NCI-H748 treated with DMSO at 0.1 percent for 48 hours (cell line): ENCODE measurements at regions not wholly inside any gene's neighbourhood (a gene's known extent, or its start where the extent isn't known, plus 50 kb on each side); places are given as distances from the start of the nearest gene placed in this dataset.

ENCODE experiments used
- DNase-seq: peaks from one replicate; lab custom pipeline; 2025; lab: John Stamatoyannopoulos, UW

DNA sequence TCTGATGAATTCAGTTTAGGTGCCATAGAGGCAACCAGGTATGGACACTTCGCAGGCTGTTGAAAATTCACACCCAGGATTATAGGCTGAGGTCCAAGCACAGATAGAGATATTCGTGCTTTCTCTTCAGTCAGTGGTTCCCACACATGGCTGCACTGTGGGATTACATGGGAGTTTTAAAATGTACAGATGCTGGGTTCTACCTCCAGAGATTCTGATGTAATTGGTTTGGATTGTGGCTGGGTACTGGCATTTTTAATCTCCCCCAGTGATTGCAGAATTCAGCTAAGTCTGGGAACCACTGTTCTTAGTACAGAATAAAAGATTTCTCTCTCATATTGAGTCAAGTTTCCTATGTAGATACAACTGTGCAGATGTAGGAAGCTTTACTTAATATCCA, 91.6 kb downstream of the FOXB1 start:
- no peak for DNase-seq

DNA sequence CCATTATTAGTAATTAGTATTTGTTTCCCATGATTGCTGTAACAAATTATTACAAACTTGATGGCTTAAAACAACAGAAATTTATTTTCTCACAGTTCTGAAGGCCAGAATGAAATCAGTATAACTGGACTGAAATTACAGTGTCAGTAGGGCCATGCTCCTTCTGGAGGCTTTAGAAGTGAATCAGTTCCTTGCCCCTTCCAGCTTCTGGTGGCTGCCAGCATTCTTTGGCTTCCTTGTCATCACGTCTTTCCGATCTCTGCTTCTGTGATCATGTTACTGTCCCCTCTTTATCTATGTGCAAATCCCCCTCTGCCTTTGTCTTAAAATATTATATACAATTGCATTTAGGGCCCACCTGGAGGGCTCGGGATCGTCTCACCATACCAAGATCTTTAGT, 92.0 kb downstream of the FOXB1 start:
- DNase-seq = no peak

DNA sequence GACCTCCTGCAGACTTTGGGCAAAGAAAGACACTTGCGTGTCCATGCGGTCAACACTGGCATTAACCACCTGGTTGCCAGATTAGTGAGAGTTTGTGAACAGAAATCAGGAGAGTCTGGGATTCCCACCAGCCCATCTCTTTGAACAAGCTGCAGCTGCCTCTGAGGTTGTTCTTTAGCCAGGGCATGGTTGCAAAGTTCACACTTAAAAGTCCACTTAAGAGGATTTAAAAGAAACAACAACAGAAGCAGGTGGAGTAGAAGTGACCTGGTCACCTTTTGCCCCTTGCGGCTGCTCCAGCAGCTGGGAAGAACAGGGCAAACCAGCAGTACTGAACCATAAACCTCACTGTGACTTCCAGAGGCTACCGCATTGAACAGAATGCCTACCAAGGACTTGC, 97.3 kb downstream of the FOXB1 start:
- DNase-seq = no peak

DNA sequence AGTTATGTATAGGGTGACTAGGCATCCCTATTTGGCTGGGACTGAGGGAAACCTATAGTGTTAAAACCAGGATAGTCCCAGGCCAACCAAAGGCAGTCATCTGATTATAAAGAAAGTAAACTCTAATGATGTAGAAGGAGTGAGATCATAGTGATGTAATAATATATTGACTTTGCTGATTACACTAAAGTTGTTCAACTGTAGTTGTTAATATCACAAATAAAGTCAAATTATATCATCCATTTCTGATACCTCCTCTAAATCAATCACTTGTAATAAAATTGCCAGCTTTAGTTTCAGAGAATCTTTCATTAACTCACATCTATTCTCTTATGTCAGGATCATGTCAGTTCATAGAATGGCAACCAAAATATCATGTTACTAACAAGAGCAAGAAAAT, 98.6 kb downstream of the FOXB1 start:
- DNase-seq = no peak

DNA sequence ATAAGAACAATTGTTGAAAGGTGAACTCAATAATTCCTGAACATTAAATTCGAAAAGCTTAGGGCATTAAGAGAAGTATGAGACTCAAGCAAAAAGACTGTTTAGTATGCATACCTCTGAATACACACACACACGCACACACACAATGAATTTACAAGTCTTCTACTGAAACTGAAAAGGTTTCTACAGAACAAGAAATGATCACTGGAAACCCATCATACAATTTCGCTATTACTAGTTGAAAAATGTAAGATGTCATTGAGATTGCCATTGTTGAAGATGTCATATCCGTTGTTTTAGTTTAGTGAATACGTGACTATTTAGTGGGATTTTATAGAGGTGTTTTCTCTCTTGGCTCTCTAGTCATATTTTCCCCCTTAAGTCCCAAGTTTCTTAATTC, 106.8 kb downstream of the FOXB1 start:
- DNase-seq = no peak

DNA sequence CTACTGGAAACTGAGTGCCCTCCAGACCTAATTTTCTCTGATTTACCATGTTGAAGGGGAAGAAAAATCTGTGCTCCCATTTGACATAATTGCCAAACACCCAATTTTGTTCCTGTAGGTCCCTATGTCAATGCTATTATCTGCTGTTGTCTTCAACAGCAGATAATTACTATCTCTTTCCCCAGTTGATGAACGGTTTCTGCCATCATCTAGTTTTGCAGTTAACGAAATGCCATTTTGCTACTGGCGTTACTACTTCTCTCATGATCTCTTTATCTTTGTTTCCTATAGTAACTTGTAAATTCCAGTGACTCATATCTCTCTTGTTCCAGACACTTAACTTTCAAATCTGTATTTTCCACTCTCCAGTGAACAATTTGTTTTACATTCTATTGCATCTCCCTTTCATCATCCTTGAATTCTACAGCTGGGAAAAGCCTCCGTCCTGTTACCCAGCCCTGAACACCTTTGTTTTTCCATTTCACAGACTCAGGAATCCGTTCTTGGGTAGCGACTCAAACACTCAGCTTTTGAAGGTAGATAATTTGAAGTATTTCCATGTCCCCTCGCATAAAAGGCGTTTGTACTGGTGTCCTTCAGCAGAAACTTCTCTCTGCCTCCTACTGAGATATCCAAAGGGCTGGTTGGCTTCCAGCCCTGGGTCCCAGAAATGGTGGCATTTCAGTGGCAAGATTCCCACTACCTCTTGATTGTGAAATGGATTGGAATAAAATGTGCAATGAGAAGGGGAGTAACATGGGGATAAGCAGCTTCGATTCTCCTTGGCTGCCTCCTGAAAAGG, 111.7 kb downstream of the FOXB1 start:
- DNase-seq = no peak

DNA sequence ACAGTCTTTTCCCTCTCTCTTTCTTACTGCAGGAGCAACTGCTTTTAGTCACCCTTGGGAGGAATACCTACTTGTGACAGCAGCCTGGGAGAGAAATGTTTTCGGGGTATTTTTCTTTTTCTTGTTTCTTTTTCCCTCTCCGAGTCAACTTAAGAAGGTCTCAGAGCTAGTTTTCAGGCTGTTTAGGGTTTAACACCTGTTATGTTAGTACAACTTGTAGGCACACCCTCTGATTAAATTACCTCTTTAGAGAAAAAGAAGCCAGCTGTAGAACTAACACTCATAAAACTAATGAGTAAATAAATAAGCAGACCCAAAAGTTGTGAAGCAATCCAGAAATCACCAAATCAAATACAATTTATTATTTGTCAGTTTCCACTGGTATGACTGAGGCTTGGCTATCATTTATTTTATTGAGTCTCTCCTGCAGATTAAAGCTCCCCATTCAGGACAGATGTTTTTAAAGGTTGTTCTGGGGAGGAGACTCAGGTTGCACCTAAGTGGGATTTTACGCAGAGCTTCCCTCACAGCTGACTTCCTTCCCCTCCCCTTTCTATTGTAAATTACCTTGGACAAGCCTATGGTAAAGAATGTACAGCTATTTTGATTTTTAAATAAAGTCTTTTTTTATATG, 112.5 kb downstream of the FOXB1 start:
- no peak for DNase-seq

DNA sequence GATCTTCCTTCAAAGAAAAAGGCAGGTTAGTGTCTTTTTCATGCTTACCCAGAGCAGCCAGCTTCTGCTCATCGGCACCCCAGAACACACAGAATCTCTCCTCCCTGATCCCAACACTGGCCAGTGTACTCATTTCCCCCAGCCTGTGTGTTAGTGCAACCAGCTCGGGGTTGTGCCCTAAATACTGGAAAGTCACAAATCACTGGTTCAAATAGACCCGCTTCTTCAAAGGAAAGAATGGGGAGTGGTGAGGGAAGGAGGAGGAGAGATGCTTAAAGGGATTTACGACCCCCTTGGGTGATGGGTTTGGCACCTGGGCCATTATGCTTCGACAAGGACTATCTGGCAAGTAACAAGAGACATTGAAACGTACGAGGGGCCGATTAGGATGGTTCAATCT, 114.0 kb downstream of the FOXB1 start:
- peak; percentile 40 for DNase-seq

DNA sequence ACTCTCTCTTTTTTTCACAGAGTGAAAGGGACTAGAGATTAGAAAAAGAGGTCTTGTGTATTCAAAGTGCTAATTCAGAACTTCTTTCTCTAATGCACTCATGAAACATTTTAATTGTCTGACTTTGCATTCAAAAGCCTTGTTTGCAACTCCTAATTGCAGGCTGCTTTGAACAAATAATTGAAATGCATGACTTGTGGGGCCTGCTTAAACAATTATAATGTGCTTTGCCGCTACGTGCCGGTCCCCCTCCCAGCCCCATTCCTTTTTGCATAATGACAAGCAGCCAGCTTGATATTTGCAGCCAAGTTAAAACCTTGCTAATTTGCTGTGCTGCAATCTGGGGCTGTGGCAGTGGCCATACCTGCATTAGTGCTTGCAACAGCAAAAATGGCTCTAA, 114.5 kb downstream of the FOXB1 start:
- peak; percentile 40 for DNase-seq

DNA sequence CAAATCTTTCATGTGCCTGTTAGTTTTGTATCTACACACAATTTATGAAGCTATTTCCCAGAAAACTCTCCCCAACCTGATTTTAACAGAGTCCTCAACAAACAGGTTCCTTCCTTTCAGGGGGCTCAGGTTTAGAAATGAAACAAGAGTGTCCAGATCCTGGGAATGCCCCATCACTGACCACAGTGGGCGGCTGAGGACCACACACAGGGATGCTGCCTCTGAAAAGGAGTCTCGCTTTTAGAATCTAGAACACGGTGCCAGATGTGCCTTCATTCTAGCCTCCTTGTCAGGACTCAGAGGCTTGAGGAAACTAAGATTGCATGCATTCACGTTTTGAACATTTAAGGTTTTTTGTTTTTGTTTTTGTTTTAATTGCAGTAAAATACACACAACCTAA, 115.0 kb downstream of the FOXB1 start:
- no peak for DNase-seq

DNA sequence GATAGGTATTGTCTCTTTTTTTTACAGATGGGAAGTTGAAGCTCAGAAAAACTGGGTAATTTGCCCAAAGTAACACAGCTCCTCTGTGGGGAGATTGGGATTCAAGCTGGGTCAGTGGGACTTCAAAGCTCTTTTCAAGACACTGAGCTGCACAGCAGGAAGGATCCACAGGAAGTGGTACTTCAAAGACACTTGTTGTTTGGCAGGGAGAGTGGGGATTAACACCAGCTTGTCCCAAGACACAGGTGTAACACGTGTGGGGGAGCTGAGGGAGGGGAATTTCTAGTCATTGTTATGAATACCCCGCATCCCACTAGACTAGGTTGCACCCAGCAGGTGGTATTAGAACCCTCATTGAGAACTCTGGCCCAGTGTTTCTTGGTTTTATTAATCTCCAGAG, 116.0 kb downstream of the FOXB1 start:
- DNase-seq = no peak

DNA sequence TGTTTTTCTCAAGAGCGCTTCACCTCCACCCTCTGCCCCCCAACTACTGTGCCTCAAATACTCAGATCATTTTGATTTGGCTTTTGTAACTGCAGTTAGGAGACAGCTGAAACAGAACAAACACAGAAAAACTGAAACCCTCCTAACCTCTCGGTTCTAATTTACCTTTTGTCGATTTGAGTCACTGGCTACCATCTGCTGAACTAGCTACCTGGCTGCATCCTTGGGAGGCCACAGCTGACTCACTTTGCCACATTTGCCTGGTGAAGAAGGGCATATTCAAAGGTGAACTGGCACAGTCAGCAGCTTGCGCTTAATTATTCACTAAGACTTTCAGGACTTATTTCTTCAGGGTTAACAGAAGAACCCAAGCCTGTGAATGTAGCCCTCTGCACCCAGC, 117.7 kb downstream of the FOXB1 start:
- DNase-seq = no peak

DNA sequence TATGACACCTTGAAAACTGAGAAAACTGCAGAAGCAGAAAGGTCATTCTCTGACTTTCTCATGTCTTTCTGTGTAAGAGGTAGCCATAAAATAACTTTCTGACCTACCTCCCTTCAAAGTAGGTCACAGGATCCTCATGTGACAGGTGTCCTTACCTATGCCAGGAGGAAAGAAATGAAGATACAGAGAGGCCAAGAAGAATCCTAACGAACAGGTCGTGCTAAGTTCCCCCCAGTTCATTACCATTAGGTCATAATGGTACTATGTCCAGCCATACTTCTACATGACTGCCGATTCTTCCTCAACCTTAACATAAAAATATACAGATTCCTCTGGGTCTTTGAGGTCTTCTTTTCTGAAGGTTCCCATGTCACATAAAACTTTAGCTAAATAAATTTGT, 118.6 kb downstream of the FOXB1 start:
- no peak for DNase-seq

DNA sequence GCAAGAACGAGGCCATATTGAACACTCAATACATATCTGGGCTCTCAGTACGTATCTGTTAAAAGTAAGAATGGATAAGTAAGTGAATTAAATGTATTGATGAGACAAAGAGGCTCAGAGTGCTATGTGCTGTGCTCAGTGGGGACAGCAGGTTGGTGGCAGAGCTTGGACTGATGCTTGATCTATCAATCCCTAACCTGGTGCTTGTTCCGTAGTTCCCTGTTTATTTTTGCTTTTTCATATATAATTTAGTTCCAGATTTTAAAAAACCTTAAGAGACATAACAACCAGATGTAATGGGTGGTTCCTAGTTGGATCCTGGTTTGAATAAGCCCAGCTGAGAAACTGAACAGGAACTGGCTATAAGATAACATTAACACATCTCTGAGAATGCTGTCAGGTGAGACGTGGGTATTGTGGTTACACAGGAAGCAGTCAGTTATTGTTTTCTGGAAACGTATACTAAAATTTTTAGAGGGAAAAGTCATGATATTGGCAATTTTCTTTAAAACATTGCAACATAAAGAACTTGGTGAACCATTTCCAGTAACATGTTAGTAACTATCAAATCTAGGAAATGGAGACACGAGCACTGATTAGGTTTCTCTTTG, 120.5 kb downstream of the FOXB1 start:
- DNase-seq = no peak

DNA sequence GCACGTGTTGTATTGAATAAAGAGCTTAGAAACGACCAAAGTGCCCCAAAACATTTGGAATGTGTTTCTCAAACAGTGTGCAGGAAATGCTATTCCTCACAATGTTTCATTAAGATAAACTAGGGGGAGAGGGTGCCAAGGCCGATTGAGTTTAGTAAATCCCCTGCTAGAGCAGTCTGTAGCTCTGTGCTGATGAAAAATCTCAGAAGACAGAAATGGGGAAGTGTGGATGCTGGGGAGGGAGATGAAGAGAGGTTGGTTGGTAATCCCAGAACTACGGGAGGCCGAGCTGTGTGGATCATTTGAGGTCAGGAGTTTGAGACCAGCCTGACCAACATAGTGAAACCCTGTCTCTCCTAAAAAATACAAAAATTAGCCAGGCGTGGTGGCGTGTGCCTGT, 121.2 kb downstream of the FOXB1 start:
- DNase-seq = no peak

DNA sequence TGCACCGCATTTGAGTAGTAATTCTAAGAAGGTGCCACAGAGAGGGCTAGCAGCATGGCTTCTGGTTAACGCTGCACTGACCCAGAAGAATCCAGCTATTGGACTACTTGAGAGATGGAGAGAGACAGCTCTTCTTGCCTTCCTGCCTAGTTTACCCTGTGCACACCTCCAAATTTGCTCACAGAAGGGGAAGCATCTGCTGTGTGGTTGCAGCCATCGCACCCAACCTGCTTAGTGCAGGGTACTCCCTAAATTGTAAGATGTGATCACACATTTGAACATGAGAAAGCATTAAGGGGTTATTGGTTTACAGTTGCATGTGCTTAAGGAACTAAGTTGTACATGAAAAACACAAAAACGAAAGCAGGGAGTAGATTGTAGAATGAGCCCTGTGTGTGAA, 122.1 kb downstream of the FOXB1 start:
- DNase-seq = no peak

DNA sequence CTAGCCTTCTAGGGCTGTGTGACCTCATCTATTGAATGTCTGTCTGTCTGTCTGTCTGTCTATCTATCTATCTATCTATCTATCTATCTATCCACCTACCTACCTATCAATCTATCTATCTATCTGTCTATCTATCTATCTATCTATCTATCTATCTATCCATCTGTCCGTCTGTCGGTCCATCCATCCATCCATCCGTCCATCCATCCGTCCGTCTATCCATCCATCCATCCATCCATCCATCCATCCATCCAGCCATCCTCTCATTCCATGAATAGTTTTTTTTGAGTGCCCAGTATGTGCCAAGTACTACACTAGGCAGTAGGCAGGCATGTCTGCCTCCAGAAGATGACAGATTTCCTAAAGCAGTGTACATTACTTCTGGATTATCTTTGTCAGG, 122.5 kb downstream of the FOXB1 start:
- DNase-seq = no peak

DNA sequence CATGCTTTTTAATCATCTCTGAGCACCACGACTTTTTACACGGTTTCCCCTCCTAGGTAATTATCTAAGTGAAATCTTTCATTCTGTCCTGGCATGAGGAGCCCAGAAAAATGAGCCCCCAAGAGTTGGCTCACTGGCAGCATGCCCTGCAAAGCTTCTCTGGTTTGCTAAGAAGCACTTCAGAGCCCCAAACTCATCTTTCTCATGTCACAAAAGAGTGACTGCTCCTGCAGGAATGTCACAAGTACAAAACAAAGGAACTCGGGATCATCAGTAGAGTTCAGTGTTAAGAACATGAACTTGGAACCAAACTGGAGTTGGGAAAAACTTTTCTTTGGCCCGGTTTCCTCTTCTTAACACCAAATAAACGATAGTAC, 123.9 kb downstream of the FOXB1 start:
- no peak for DNase-seq

DNA sequence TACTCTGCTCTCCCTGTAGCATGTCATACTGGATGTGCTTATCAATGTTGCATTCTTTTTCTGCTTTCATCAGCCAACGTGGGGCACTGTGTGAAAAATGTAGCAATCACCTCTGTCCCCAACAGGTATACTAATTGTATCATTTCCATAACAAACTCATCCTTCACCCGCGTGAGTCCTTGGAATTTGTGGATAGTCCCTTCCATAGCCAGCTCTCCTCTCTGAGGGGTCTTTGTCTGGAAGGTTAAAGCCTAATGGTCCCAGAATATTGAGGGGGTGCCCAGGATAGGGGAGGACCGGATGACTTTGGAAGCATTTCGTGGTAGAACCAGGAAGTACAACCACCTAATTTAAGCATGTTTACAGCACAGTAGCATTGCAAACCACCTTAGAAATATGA, 124.6 kb downstream of the FOXB1 start:
- no peak for DNase-seq

DNA sequence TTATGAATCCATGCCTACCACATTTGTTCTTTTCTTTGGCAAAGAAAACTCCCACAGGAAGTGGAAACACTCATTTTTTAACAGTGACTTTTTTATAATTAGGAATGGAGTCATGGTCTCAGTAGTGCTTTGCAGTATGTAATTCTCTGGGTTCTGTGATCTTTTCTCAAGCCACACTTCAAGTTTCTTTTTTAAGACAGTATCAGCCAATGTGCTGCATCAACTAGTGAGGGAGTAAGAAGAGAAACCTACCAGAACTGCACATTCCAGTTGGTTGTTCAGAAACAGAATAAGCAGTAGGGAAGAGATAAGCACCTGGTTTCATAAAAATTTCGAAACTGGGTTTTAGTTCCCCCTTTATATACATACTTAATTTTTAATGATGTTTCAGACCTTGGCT, 126.3 kb downstream of the FOXB1 start:
- no peak for DNase-seq

DNA sequence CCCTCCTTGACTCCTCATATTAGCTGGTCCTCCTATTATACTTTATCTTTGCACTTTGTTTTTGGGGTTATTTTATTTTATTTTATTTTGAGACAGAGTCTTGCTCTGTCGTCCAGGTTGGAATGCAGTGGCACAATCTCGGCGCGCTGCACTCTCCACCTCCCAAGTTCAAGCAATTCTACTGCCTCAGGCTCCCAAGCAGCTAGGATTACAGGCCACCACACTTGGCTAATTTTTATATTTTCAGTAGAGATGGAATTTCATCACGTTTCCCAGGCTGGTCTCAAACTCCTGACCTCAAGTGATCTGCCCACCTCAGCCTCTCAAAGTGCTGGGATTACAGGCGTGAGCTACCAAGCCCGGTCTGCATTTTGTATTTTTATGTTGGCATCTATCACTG, 126.7 kb downstream of the FOXB1 start:
- DNase-seq = no peak

DNA sequence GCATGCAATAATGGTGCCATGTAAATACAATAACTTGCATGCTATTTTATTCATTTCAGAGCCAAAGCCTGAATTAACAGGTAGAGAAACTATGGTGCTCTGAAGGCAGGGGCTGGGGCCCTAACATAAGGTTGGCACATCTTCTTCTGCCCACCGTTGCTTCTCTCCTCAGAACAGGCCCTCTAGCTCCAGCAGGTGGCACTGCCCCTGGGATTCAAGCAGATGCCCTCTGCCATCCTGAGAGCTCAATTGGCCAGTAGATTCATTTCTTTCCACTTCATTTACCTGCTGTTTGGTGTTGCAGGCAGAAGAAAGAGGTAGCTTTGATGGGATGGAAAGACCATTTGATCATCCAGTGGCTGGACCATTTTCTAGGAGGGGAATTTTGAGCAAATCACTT, 130.5 kb downstream of the FOXB1 start:
- DNase-seq = no peak

DNA sequence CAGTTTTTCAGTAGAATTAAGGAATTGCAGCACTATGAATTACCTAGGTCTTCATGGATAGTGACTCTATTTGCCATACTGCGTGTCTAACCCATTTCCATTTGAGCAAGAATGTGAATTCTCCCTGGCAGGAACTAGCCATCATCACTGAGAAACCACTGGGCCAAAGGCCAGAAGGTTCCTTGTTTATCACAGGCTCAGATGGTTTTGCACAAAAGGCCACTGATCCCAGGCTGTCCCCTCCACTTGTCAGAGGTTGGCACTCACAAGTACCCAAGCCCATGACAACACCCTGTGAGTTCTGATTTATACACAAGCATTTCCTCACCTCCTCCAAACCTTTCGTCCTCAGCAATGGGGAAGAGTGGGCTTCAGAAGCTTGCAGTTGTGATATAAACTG, 131.8 kb downstream of the FOXB1 start:
- DNase-seq = no peak
